A549 (cell line): ENCODE measurements at regions not wholly inside any gene's neighbourhood (a gene's known extent, or its start where the extent isn't known, plus 50 kb on each side); places are given as distances from the start of the nearest gene placed in this dataset.

ENCODE experiments used
- CBX2 ChIP-seq: fragments of 200-600 bp; sonication (generic); IDR thresholded peaks from 2 replicates; pipeline ENCODE4 v1.6.1; 2016; ENCODE audit warnings: low read depth, mild to moderate bottlenecking, borderline replicate concordance
- CHD2 ChIP-seq: fragments of 150-350 bp; IDR thresholded peaks from 2 replicates; pipeline ENCODE4 v1.6.1; 2014; ENCODE audit warnings: low read length; ENCODE audit not compliant: partially characterized antibody
- CTCF ChIP-seq: fragments of >200 bp; sonication (Bioruptor Twin); formaldehyde crosslinking; IDR thresholded peaks from 3 replicates; pipeline ENCODE4 v1.5.1; 2016
- E2F6 ChIP-seq: IDR thresholded peaks from 2 replicates; pipeline ENCODE4 v1.6.1; 2012; ENCODE audit warnings: low read depth, borderline replicate concordance
- EP300 ChIP-seq, 2 experiments: fragments of >200 bp; sonication (Bioruptor Twin); formaldehyde crosslinking; IDR thresholded peaks; 2 replicates in 1 of 2; 3 replicates in 1 of 2; pipeline ENCODE4 v1.6.1; 2016 to 2017
- GATA3 ChIP-seq: IDR thresholded peaks from 2 replicates; pipeline ENCODE4 v1.6.1; 2012; ENCODE audit warnings: borderline replicate concordance
- MYC ChIP-seq: IDR thresholded peaks from 2 replicates; pipeline ENCODE4 v1.6.1; 2012; ENCODE audit warnings: mild to moderate bottlenecking, inconsistent platforms, low read length, improper control_type of control experiment, borderline replicate concordance

GRCh38 chr6:85329196-85329595 lies 120.7 kb upstream of the NT5E start:
- TF ChIP-seq MYC, result no peak
- no peak for TF ChIP-seq CTCF
- TF ChIP-seq EP300 (IDR thresholded peaks at IDR 0.05), result no peak
- no peak for TF ChIP-seq CBX2
- no peak for TF ChIP-seq GATA3
- no peak for TF ChIP-seq E2F6
- no peak for TF ChIP-seq CHD2
